ENCODE measurements at regions not wholly inside any gene's neighbourhood (a gene's known extent, or its start where the extent isn't known, plus 50 kb on each side); places are given as distances from the start of the nearest gene placed in this dataset.

DNA sequence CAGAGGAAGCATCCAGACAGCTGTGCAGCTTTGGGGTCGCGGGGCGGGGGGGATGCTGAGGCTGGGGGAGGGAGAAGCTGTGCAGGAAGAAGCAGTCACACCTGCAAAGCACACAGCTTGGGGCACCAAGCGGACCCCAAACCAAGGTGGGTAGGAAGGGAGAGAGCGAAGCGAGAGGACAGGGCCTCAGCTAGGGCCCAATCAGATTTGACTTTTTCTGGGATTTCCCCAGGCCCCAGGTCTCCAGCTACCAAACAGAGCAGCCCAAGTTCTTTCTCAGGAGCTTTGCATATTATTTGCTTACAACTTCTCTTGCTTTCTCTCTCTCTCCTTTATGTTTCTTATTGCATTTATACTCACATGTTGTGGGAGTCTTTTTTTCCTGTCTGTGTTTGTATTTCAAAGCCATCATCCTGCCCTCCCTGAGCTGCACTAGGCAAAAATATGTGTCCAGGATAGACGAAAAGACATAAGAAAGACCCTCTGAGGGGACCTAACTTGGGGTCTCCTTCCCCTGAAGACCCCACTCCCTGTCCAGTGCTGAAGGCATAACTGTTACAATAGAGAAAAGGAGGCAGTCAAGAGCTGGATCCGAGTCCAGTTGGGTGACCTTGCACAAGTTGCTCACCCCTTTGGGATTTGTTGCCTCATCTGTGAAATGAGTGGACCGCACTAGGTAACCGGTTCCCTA, 50.6 kb upstream of the SMNDC1 start:
- 87 to 92% methylated on average over 10 of the region's 10 CpGs for WGBS, 2 donors
- Histone ChIP-seq H3K36me3 (no peaks in the 10 kb centered on the region), H3K27me3 (no peaks in the 10 kb centered on the region), H3K4me1 (peaks cover 0 to 18% (median 15%) of the 10 kb centered on the region in 4 donors), H3K4me3 (no peak overlapping the region), H3K9me3 (no peaks in the 10 kb centered on the region), H3K27ac (peak overlapping the region in 1 of 4 donors; percentile 34)
- TF ChIP-seq, protein P1, sequence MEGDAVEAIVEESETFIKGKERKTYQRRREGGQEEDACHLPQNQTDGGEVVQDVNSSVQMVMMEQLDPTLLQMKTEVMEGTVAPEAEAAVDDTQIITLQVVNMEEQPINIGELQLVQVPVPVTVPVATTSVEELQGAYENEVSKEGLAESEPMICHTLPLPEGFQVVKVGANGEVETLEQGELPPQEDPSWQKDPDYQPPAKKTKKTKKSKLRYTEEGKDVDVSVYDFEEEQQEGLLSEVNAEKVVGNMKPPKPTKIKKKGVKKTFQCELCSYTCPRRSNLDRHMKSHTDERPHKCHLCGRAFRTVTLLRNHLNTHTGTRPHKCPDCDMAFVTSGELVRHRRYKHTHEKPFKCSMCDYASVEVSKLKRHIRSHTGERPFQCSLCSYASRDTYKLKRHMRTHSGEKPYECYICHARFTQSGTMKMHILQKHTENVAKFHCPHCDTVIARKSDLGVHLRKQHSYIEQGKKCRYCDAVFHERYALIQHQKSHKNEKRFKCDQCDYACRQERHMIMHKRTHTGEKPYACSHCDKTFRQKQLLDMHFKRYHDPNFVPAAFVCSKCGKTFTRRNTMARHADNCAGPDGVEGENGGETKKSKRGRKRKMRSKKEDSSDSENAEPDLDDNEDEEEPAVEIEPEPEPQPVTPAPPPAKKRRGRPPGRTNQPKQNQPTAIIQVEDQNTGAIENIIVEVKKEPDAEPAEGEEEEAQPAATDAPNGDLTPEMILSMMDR (IDR thresholded peaks at IDR 0.05): no peak
- TF ChIP-seq POLR2A (IDR thresholded peaks at IDR 0.05) (no peak), EP300 (IDR thresholded peaks at IDR 0.05) (no peak)
- DNase-seq (ENCODE audit: low spot score in 2 of 2): no peak

DNA sequence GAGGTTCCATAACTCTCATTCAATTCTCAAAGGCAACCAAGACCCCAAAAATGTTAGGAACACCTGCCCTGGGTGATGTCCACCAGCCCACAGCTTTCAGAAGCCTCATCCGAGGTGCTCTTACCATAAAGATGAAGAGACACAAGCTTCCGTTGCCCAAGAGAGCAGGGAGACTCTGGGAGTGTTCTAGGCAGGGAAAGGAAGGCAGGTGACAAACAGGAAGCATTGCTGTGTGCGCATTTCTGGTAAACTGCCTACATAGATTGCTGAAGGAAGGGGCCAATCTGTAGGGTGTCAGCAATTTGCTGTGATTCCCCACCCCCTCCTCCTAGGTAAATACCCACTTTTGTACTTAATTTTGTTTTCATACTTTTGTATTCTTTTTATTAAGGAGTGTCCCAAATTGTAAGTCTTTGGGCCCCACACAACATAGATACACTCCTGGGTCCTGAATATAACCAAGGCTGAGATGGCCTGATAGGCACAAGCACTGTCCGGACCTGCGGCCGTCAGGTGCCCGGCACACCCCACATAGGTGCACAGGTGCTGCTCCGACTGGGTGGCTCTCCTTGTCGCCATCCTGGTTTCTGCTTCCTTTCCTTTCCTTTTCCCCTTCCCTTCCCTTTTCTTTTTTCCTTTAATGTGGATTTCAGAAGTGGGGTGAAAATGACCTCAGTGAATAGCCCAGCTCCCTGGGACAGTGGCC, 51.4 kb upstream of the SMNDC1 start:
- no peak for TF ChIP-seq POLR2A (IDR thresholded peaks at IDR 0.05)
- TF ChIP-seq EP300 (IDR thresholded peaks at IDR 0.05): no peak
- TF ChIP-seq, protein P1 (IDR thresholded peaks at IDR 0.05): no peak
- Histone ChIP-seq H3K4me1 (peaks cover 0 to 18% (median 15%) of the 10 kb centered on the region in 4 donors), H3K36me3 (no peaks in the 10 kb centered on the region), H3K9me3 (no peaks in the 10 kb centered on the region), H3K27me3 (no peaks in the 10 kb centered on the region), H3K4me3 (no peak overlapping the region), H3K27ac (peak overlapping the region in 1 of 4 donors; percentile 62)
- WGBS, 2 donors: 79 to 83% methylated on average over 9 of the region's 9 CpGs
- DNase-seq (ENCODE audit: low spot score in 2 of 2): no peak

DNA sequence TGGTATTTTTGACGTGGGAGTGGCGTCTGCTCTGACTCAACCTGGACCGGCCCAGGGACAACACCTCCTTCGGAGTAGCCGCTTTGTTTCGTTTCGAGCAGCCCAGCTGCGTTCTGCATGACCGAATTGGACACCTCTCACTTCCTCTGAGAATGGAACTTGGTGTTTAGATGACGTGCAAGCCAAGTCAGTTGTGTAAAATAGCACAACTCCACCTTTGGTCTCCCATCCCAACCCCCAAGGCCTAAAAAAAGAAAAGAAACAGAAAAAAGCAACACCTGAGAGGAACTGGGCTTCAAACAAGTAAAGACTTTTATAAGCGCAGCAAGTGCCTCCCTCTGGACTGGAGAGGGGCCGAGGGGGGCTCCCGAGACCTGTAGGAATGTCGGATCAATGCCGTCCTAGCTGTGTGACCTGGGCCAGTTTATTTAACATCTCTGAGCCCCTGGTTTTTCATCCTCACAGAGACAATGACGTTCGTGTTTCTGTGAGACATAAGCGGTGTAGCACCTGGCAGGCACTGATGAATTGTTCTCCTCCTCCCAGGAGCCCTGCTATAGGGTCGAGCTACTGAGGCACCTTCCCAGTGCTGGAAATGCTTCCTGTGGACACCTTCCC, 52.0 kb upstream of the SMNDC1 start:
- DNase-seq (ENCODE audit: low spot score in 2 of 2): no peak
- no peak for TF ChIP-seq POLR2A (IDR thresholded peaks at IDR 0.05)
- peak in 1 of 2 donors; percentile 27 for TF ChIP-seq EP300 (IDR thresholded peaks at IDR 0.05)
- no peaks in the 10 kb centered on the region for H3K9me3 ChIP-seq
- no peaks in the 10 kb centered on the region for H3K36me3 ChIP-seq
- peak overlapping the region in 1 of 4 donors; percentile 62 for H3K27ac ChIP-seq
- WGBS, 2 donors: 65 to 67% methylated on average over 19 of the region's 19 CpGs
- H3K4me1 ChIP-seq: peaks cover 0 to 18% (median 15%) of the 10 kb centered on the region in 4 donors
- no peaks in the 10 kb centered on the region for H3K27me3 ChIP-seq
- peak overlapping the region in 1 of 4 donors; percentile 8 for H3K4me3 ChIP-seq

DNA sequence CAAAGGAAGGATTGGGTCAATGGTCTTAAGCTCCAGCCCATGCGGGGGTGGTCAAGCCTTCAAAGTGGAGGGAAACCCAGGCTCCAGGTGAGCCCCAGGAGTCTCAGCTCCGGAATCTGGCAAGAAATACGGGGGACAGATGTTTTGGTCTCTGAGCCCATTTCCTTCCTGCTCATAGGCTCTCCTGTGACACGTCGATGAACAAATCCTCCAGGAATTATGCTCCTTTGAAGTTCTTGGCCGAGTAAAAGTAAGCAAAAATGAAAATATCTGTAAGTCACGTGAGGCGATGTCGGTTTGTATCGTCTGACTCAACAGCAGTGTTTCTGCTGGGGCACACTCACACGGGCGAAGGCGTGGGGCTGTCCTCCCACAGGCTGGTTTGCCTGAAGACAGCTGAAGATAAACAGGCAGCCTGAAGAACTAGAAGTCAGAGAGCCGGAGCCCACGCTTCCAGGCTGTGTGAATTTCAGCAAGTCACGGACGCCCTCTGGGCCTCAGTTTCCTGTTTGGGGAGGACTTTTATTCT, 52.6 kb upstream of the SMNDC1 start:
- Histone ChIP-seq H3K27me3 (no peaks in the 10 kb centered on the region), H3K9me3 (no peaks in the 10 kb centered on the region), H3K4me3 (no peak overlapping the region), H3K4me1 (peaks cover 0 to 18% (median 15%) of the 10 kb centered on the region in 4 donors), H3K27ac (peak overlapping the region in 1 of 4 donors; percentile 62), H3K36me3 (no peaks in the 10 kb centered on the region)
- TF ChIP-seq, protein P1 (IDR thresholded peaks at IDR 0.05): no peak
- TF ChIP-seq EP300 (IDR thresholded peaks at IDR 0.05) (no peak), POLR2A (IDR thresholded peaks at IDR 0.05) (no peak)
- WGBS, 2 donors: 69 to 71% methylated on average over 17 of the region's 17 CpGs
- no peak for DNase-seq (ENCODE audit: low spot score in 2 of 2)

DNA sequence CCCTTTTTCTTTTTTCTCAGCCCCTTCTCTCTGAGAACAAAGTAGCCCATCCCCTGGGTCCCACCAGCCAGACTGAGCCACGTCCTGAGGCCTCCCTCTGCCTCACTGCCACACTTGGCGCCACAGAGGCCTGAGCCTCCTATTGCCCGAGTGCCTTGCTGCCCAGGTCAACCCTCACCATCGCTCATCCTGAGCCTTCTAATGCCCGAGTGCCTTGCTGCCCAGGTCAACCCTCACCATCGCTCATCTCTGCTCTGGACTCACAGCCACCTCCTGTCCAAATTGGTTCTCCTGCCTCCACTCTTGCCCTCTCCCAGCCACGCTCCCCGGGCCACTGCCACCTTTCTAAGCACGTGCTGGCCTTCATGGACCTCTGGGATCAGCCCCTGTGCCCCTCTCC, 53.2 kb upstream of the SMNDC1 start:
- Histone ChIP-seq H3K4me1 (peaks cover 0 to 18% (median 15%) of the 10 kb centered on the region in 4 donors), H3K27ac (peak overlapping the region in 1 of 4 donors; percentile 62), H3K9me3 (no peaks in the 10 kb centered on the region), H3K4me3 (no peak overlapping the region), H3K27me3 (no peaks in the 10 kb centered on the region), H3K36me3 (no peaks in the 10 kb centered on the region)
- no peak for DNase-seq (ENCODE audit: low spot score in 2 of 2)
- TF ChIP-seq, protein P1 (IDR thresholded peaks at IDR 0.05): no peak
- WGBS, 2 donors: 87 to 92% methylated on average over 9 of the region's 9 CpGs

Measured in tibial nerve (tissue), 4 donors.